HuH-7 (cell line): ENCODE measurements at regions not wholly inside any gene's neighbourhood (a gene's known extent, or its start where the extent isn't known, plus 50 kb on each side); places are given as distances from the start of the nearest gene placed in this dataset.

Experiments used
- DNase-seq: peaks from one replicate; pipeline ENCODE4 v3.0.0; 2011; ENCODE audit warnings: low spot score

- no peak for DNase-seq
These were observed 118.8 kb upstream of the ADAMTS19 start for GRCh38 chr5:129341306-129341705.

- DNase-seq: no peak
These were observed 117.3 kb upstream of the ADAMTS19 start for GRCh38 chr5:129342796-129343195.

- DNase-seq: no peak
These were observed 114.7 kb upstream of the ADAMTS19 start for GRCh38 chr5:129345213-129345924.

- no peak for DNase-seq
These were observed 103.3 kb upstream of the ADAMTS19 start for GRCh38 chr5:129356846-129357245.

- no peak for DNase-seq
These were observed 102.0 kb upstream of the ADAMTS19 start for GRCh38 chr5:129358069-129358468.

GRCh38 chr5:129359450-129359849 lies 100.6 kb upstream of the ADAMTS19 start:
- no peak for DNase-seq

GRCh38 chr5:129361441-129362025 lies 98.6 kb upstream of the ADAMTS19 start:
- no peak for DNase-seq

- DNase-seq: no peak
These were observed 97.6 kb upstream of the ADAMTS19 start for GRCh38 chr5:129362456-129362855.

GRCh38 chr5:129363991-129364390 lies 96.1 kb upstream of the ADAMTS19 start:
- no peak for DNase-seq

GRCh38 chr5:129367883-129368282 lies 92.2 kb upstream of the ADAMTS19 start:
- DNase-seq: no peak

- no peak for DNase-seq
These were observed 88.1 kb upstream of the ADAMTS19 start for GRCh38 chr5:129372025-129372424.

- DNase-seq: peak; percentile 4
These were observed 82.6 kb upstream of the ADAMTS19 start for GRCh38 chr5:129377504-129377903.

- no peak for DNase-seq
These were observed 81.1 kb upstream of the ADAMTS19 start for GRCh38 chr5:129378961-129379360.

- DNase-seq: no peak
These were observed 80.7 kb upstream of the ADAMTS19 start for GRCh38 chr5:129379406-129379805.

GRCh38 chr5:129382921-129383672 lies 77.0 kb upstream of the ADAMTS19 start:
- no peak for DNase-seq

- DNase-seq: peak; percentile 36
These were observed 75.9 kb upstream of the ADAMTS19 start for GRCh38 chr5:129384193-129384592.

GRCh38 chr5:129384736-129385135 lies 75.4 kb upstream of the ADAMTS19 start:
- DNase-seq: no peak

GRCh38 chr5:129387944-129388343 lies 72.2 kb upstream of the ADAMTS19 start:
- DNase-seq: no peak

- DNase-seq: no peak
These were observed 67.4 kb upstream of the ADAMTS19 start for GRCh38 chr5:129392681-129393080.

GRCh38 chr5:129395247-129395646 lies 64.9 kb upstream of the ADAMTS19 start:
- DNase-seq: no peak

GRCh38 chr5:129398026-129398678 lies 61.9 kb upstream of the ADAMTS19 start:
- no peak for DNase-seq

GRCh38 chr5:129399069-129399468 lies 61.0 kb upstream of the ADAMTS19 start:
- no peak for DNase-seq
